GM21526 (cell line): ENCODE measurements at regions not wholly inside any gene's neighbourhood (a gene's known extent, or its start where the extent isn't known, plus 50 kb on each side); places are given as distances from the start of the nearest gene placed in this dataset.
"Not testable (repeated sequence)": the region's sequence is repeated elsewhere in the genome, so short reads cannot be mapped to it uniquely, and the experiment has no call there.

Experiments used
- ATAC-seq: cut with Tn5 transposase; IDR thresholded peaks from one replicate; pipeline ENCODE4 v1.9.1; 2021; ENCODE audit warnings: moderate library complexity; ENCODE audit not compliant: unreplicated experiment, low FRiP score

DNA sequence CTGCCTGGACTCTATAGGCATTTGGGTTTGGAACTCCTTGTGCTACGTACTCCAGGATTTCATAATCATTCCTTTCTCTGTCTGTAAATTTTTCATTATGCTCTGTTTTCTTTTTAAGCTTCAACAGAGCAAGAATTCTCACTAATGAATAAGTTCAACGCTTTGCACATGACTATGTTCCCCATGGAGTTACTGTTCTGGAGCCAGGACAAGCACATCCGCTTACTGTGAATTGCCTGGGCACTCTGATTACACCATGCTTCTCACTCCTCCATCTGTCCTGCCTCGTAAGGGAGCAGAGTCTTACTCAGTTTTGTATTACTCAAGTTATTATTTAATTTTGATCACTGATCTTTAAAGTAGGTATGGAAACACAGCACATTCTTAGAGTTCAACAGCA, 472.7 kb downstream of the RAP2B start:
- no peak for ATAC-seq

DNA sequence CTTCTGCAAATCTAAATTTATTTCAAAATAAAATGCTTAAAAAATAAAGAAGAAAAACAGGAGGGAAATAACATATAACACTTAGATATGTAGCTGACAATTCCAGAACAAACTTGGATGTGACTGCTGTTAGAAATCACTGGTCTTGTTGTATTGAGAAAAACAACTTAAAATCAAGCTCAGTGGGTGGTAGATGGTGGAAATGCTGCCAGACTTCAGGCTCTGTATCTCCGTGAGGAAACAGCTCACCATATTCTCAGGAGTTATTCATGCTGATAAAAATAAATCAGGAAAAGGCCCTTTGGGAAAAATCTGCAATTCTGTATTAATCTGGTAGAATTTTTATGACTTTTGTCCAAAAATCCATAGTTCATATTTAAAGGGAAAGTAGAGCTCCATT, 477.6 kb downstream of the RAP2B start:
- ATAC-seq = no peak

DNA sequence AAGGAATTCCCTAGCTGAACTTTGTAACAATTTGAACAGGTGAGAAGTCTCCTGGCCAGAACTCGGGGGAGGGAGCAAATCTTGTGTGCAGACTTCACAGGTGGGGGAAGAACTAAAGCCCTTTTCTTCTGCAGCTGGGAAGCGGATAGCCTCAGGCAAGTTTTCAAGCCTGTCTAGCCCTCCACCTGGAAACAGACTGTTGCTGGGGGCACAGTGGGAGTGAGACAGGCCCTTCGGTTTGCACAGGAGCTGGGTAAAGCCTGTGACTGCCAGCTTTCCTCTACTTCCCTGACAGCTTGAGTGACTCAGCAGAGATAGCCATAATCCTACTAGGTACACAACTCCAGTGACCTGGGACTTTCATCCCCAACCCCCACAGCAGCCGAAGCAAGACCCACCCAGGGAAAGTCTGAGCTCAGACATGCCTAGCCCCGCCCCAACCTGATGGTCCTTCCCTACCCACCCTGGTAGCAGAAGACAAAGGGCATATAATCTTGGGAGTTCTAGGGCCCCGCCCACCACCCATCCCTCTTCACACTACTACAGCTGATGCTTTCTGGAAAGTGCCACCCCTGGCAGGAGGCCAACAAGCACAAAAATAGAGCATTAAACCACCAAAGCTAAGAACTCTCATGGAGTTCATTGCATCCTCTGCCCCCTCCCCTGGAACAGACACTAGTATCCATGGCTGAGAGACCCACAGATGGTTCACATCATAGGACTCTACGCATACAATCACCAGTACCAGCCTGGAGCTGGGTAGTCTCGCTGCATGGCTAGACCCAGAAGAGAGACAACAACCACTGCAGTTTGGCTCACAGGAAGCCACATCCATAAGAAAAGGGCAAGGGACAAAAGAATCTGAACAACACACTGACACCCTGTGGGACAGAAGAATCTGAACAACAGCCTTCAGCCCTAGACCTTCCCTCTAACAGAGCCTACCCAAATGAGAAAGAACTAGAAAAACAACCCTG, 479.0 kb downstream of the RAP2B start:
- no peak for ATAC-seq

DNA sequence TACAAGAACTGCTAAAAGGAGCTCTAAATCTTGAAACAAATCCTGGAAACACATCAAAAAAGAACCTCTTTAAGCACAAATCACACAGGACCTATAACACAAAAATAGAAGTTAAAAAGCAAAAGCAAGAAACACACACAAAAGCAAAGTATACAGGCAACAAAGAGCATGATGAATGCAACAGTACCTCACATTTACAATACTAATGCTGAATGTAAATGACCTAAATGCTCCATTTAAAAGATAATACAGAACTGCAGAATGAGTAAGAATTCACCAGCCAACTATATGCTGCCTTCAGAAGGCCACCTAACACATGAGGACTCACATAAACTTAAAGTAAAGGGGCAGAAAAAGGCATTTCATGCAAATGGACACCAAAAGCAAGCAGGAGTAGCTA, 478.6 kb upstream of the ARHGEF26 start:
- not testable (repeated sequence) for ATAC-seq

DNA sequence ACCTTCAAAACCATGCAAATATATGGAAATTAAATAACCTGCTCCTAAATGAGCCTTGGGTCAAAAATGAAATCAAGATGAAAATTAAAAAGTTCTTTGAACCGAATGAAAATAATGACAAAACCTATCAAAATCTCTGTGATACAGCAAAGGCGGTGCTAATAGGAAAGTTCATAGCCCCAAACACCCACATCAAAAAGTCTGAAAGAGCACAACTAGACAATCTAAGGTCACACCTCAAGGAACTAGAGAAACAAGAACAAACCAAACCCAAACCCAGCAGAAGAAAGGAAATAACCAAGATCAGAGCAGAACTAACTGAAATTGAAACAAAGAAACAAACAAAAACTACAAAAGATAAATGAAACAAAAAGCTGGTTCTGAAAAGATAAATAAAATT, 477.7 kb upstream of the ARHGEF26 start:
- ATAC-seq = not testable (repeated sequence)

DNA sequence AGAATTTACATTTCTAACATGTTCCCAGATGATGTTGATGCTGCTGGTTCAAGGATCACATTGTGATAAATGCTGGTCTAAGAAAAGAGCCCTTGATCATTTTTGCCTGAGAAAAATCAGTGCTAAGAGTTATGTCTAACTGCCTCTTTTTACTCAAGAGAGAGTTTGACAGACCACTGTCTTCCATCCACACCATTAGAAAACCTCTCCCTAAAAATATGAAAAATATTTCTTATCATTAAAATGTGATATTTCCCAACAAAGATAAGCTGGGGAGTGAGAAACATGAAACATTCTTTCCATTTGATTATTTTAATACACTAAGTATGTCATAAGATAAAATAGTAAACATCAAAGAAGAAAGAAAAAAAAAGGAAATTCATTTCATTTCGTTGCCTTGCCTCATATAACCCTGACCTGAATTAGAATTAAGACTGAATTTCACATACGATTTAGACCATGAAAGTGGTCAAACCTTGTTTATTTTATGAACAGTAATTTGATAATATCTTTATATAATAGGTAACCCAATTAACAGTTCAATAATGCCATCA, 471.8 kb upstream of the ARHGEF26 start:
- no peak for ATAC-seq

DNA sequence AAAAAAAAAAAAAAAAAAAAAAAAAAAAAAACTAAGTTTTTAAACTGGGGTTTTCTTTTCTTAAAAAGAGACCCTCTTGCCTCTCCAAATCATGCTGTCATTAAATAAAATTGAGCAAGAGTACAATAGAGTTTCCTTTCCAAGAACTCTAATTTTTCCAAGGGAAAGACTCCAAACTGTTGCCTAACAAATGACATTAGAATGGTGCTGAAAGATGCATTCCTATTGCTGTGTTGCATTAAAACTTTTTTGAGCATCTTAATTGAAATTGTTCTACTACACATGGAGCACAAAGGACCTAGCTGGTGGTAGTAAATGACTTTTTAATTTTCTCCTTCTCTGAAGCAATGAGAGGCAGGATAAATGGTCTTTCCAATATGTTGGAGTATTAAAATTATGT, 469.1 kb upstream of the ARHGEF26 start:
- no peak for ATAC-seq

DNA sequence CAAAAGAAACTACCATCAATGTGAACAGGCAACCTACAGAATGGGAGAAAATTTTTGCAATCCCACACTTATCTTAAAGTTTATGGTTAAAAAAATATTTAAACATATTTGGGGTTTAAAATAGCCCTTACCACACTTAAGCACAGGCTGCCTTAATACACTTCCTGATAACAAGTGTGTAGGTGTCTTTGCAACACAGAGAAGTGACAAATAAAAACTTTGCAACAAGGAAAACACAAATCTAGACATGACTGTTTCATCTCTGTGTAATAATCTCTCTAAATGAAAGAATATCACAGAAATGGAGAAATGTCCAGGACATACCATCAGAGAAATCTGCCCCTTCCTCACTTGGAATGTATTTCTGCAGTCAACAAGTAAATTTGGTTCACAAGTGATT, 464.1 kb upstream of the ARHGEF26 start:
- ATAC-seq = no peak

DNA sequence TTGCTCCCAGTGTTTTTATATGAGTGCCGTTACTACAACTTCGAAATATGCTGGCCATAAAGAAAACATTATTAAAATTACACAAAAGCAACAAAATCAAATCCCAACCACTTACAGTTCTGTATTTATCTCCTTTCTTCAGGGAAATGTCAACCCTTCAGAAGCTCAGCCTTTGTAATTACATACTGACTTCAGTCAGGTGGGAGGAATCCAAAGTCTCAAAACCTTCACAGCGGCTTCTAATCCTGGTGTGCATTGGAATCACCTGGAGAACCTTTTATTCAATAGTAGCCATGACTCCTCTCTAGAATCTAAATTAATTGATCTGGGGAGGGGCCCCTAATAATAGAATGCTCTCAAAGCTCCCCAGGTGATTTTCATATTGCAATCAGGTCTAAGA, 463.7 kb upstream of the ARHGEF26 start:
- ATAC-seq = no peak

DNA sequence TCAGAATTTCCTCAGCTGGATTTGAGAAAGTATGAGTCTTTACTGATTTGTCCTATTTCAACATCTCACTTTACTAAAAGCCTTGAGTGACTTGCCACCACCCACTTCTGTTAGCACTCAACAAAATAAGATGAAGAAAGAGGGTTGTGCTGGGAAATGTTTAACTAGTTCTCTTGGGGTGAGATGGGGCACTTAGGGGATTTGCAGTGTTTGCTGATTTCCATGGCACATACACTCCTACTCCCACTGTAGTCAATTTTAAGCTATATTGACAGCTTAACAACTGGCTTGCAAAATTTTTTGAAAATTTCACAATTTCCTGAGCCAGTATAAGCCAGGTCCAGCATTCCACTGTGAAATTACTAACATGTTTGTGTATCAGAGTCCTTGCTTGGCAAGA, 463.1 kb upstream of the ARHGEF26 start:
- no peak for ATAC-seq

DNA sequence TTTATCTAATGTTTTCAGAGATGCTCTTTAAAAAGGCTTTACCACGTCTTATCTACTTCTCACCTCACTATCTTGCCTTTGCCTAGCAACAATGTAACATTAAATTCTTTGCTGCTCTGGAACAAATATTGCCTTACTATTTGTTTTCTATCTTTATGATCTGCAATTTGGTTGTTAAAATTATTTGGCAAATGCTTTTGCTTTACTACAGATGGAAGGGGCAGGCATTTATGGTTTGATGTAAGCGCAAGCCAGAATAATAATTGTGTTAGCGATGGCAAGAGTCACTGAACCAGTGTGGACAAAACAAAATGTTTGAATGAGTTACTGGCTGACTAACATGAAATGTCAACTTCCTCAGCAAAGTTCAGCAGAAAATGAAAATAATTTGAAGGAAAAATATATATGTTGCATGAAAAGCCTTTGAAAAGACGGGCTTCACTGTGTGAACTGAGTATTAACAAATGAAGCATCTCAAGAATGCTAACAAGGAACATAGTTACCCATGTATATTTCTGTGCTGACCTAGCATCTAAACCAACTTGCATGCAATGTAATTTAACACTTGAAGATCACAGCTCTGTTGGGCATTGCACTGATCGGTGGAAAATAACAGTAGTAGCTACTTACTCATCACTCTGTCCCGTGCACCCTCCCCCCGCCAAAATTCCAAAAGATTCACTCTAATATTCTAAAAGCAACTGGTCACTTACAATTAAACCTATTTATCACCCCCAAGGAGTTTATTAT, 454.0 kb upstream of the ARHGEF26 start:
- no peak for ATAC-seq

DNA sequence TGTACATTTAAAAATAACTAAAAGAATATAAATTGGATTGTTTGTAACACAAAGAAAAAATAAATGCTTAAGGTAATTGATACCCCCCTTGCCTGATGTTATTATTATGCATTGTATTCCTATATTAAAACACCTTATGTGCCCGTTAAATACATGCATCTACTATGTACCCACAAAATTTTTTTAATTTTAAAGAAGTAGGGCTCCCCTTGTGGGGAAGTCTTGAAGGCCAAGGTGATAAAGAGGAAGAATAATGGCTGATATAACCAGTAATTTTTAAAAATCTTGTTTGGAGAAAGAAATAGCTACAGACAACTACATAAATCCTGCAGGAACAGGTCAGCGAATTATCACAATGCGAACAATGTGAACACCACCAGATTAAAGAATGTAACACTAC, 451.7 kb upstream of the ARHGEF26 start:
- no peak for ATAC-seq

DNA sequence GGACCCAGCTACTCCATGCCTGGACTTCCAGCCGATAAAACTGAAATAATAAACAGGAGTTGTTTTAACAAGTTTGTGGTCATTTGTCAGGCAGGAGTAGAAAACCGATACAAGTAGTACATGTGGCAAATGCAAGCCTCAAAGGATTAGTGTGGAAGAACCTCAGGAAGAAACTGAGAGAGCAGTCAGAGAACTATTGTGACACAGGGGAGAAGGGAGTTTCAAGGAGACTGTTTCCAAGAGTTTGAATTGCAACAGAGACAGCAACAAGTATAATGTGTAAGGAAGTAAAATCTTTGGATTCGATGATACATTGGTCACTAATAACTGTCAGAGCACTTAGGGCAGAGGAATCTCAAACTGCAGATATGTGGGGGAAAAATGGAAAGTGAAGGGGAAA, 450.6 kb upstream of the ARHGEF26 start:
- no peak for ATAC-seq

DNA sequence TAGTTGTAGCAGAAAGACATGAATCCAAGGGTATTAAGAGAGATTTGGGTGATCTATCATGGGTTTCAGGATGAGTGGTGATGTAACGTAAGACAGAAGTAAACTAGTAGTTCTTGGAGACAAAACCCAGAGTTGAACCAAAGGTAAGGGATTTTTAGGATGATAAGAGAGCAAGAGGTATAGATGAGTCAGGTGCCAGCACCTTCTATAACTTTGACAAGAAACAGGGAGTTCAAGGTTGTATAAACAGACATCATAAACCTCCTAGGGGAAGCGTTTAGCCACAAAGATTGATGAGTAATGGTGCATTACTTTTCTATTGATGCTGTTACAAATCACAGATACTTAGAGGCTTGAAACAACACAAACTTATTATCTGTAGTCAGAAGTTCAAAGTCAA, 447.3 kb upstream of the ARHGEF26 start:
- no peak for ATAC-seq

DNA sequence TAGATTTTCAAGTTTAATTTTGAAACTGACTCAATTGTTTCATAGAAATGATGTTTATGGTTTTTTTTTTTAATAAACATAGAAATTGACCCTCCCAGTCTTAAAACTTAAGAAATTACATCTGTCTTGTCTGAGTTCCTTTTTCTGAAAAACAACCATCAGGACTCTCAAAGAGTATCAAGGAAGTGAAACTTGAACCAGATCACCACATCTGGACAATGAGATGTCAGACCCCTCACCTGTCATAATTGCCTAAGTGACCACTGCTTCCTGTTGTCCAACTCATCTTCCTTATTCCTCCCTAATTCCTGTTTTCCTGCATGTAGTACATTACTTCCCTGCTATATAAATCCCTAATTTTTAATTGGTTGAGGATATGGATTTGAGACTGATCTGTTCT, 441.5 kb upstream of the ARHGEF26 start:
- ATAC-seq = no peak

DNA sequence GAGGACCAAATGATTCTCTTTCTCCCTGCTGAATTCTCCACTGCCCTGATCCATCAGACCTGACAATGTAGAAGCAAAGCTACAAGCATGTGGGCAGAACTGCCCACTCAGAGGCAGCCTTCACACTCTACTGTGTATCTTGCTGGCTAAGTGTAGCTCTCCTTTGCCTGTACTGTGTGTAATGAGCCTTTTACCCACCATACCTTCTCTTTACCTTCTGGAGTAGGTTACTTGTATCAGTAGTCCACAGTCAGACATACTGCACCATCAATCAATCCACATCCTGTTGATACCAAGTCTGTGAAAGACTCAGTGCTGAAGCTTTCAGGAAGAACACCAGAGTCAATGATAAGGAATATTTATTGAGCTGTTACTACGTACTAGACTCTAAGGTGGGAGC, 440.7 kb upstream of the ARHGEF26 start:
- ATAC-seq = no peak

DNA sequence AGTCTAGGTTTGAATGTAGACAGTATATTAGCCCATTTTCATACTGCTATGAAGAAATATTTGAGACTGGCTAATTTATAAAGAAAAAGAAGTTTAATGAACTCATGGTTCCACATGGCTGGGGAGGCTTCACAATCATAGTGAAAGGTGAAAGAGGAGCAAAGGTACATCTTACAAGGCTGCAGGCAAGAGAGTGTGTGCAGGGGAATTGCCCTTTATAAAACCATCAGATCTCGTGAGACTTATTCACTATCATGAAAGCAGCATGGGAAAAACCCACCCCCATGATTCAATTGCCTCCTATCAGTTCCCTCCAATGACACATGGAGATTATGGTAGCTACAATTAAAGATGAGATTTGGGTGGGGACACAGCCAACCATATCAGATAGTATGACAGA, 440.1 kb upstream of the ARHGEF26 start:
- ATAC-seq = no peak

DNA sequence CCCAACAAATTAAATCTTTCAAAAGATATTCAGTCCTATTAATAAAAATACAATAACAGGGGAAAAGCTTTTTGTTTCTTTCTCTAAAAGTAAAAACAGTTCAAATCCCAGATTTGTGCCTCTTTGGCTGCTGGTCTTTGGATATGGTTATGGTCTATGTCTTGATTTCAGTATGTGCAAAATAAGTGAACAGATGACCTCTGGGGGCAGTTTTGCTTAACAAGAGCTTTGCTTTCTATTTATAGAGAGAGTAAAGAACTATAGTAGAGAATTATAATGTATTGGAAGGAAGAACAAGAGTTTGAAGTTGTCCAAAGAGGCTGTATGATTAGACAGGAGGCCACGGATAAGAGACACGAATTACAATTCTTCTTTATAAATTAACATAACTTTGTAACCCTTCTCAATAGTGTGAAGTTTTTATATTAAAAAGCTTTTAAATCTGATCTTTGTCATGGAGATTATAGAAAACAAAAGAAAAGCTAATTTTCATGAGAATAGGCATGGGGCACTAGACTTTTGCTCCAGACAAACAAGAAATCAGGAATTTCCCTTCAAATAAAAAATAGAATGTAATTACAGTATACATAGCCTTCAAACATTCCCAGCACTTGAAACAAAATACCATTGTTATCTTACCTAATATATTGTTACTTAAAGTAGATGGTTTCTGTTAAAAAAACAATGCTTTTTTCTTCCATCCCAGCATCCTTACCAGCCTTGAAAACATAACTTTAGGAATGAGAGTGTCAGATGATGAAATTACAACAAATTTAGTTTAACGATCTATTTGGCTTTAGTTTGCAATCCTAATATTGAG, 432.7 kb upstream of the ARHGEF26 start:
- no peak for ATAC-seq

DNA sequence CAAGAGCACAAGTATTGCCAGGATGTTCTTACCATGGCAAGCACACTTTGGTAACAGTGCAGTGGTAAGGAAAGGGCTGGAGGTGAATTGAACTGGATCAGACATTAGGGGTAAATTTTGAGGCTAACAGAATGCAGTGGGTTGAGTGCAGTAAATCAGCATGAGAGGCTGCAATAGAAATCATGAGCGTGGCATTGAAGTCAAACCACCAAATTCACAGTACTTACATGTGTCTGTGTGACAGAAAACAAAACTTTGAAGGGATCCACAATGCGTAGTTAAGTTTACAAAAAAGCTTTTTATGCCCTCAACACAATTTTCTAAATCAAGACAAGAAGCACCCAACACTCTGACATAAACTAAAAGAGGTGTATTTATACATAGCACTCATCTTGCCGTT, 428.0 kb upstream of the ARHGEF26 start:
- no peak for ATAC-seq

DNA sequence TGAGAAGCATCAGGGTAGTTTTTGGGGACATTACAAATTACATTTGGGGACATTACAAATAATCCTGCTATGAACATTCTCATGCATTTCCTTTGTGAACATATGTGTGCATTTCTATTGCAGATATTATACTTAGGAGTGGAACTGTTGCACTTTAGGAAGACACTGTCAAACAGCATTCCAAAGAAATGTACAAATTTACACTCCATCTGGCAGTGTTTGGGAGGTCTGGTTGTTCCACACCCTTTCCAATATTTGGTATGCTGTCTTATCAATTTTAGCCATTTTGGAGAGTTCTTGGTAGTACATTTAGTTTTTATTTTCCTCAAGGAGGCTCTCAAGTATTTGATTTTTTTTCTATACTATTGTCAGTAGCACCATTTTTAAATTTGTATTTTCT, 419.1 kb upstream of the ARHGEF26 start:
- no peak for ATAC-seq

DNA sequence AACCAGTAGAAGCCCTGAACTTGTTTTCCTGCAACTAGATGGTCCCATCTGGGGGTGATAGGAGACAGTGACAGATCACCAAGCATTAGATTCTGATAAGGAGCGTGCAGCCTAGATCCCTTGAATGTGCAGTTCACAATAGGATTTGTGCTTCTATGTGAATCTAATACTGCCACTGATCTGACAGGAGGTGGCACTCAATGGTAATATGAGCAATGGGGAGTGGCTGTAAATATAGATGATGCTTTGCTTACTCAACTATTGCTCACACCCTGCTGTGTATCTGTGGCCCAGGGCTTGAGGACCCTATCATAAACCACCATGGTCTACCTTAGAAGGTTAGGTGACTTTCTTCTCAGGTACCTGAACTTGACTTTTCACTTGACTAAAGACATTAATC, 417.1 kb upstream of the ARHGEF26 start:
- no peak for ATAC-seq
